MM.1S (cell line): ENCODE measurements at regions not wholly inside any gene's neighbourhood (a gene's known extent, or its start where the extent isn't known, plus 50 kb on each side); places are given as distances from the start of the nearest gene placed in this dataset.

ENCODE experiments used
- DNase-seq: peaks from one replicate; pipeline ENCODE4 v3.0.0-alpha.2; 2015
- H2AFZ ChIP-seq: fragments of 300-600 bp; sonication (generic); 2 replicates; pipeline ENCODE4 v1.6.0; 2016; ENCODE audit warnings: antibody characterized with exemption, low read length
- H3F3A ChIP-seq: fragments of 300-600 bp; sonication (generic); 2 replicates; pipeline ENCODE4 v1.6.1; 2016; ENCODE audit warnings: mild to moderate bottlenecking, antibody characterized with exemption, low read length, moderate library complexity, mixed read lengths; ENCODE audit not compliant: insufficient read depth
- H3K27ac ChIP-seq: fragments of 300-600 bp; sonication (generic); 2 replicates; pipeline ENCODE4 v1.5.1; 2016; ENCODE audit warnings: mild to moderate bottlenecking, low read length
- H3K27me3 ChIP-seq: fragments of 300-600 bp; sonication (generic); replicated peaks from 2 replicates; pipeline ENCODE4 v1.6.0; 2016; ENCODE audit warnings: low read length; ENCODE audit not compliant: insufficient read depth
- H3K36me3 ChIP-seq: fragments of 300-600 bp; sonication (generic); replicated peaks from 2 replicates; pipeline ENCODE4 v1.6.1; 2016; ENCODE audit warnings: mild to moderate bottlenecking, low read length, mixed read lengths; ENCODE audit not compliant: insufficient read depth
- H3K4me1 ChIP-seq: fragments of 300-600 bp; sonication (generic); 2 replicates; pipeline ENCODE4 v1.6.1; 2016; ENCODE audit warnings: low read length, mixed read lengths
- H3K4me2 ChIP-seq: fragments of 300-600 bp; sonication (generic); 2 replicates; pipeline ENCODE4 v1.6.0; 2016; ENCODE audit warnings: low read depth, low read length
- H3K4me3 ChIP-seq: fragments of 300-600 bp; sonication (generic); 2 replicates; pipeline ENCODE4 v1.5.1; 2016; ENCODE audit warnings: low read length, mixed read lengths
- H3K79me2 ChIP-seq: fragments of 300-600 bp; sonication (generic); 2 replicates; pipeline ENCODE4 v1.6.1; 2016; ENCODE audit warnings: mixed run types, low read length, mixed read lengths
- H3K9ac ChIP-seq: fragments of 300-600 bp; sonication (generic); 2 replicates; pipeline ENCODE4 v1.6.1; 2016; ENCODE audit warnings: low read length, mixed read lengths
- H3K9me2 ChIP-seq: fragments of 300-600 bp; sonication (generic); replicated peaks from 2 replicates; pipeline ENCODE4 v1.6.1; 2016; ENCODE audit warnings: mild to moderate bottlenecking, low read length, mixed read lengths; ENCODE audit not compliant: insufficient read depth
- H3K9me3 ChIP-seq: fragments of 300-600 bp; sonication (generic); replicated peaks from 2 replicates; pipeline ENCODE4 v1.6.1; 2016; ENCODE audit warnings: mild to moderate bottlenecking, low read length, mixed read lengths; ENCODE audit not compliant: insufficient read depth
- H4K20me1 ChIP-seq: fragments of 300-600 bp; sonication (generic); 2 replicates; pipeline ENCODE4 v1.6.1; 2016; ENCODE audit warnings: mild to moderate bottlenecking, low read length, moderate library complexity, mixed read lengths; ENCODE audit not compliant: insufficient read depth
- EZH2 ChIP-seq: fragments of 300-600 bp; sonication (generic); optimal IDR thresholded peaks from 2 replicates; pipeline ENCODE3; 2017; ENCODE audit warnings: low read depth, mild to moderate bottlenecking, antibody characterized with exemption, low read length, mixed read lengths
- EZH2phosphoT487 ChIP-seq: fragments of 300-600 bp; sonication (generic); IDR thresholded peaks from 2 replicates; pipeline ENCODE4 v1.6.1; 2018; ENCODE audit warnings: antibody characterized with exemption, low read length
- TF ChIP-seq, protein P1 (sequence below): fragments of 300-600 bp; sonication (generic); IDR thresholded peaks from 2 replicates; pipeline ENCODE4 v1.5.1; 2016; ENCODE audit warnings: antibody characterized with exemption, low read length, mixed read lengths

DNA sequence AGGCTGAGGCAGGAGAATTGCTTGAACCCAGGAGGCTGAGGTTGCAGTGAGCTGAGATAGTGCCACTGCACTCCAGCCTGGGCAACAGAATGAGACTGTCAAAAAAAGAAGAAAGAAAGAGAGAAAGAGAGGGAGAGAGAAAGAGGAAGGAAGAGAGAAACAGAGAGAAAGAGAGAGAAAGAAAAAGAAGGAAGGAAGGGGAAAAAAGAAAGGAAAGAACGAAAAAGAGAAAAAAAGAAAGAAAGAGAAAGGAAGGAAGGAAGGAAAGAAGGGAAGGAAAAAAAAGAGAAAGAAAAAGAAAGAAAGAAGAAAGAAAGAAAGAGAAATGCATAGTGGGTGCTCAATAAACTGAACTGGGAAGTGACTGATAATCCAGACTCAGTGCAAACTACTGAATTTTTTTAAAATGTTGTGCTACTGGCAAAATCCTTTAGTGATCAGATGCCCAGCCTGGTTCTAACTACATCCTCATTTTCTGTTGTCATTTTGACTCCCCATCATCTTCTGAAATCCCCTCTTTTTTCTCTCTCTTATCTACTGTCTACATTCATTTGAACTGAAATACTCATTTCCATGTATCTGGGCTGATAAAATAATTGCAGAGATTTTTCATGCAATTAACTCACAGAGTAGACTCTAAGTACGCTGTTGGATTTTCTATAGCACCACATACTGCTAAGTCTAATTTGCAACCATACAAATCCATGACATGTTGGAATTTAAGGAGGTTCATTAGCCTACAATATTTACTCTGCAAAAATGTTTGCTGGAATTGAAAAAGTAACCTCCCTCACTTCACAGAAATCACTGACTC is 85.3 kb upstream of the HIVEP1 start:
- H3K9me2 ChIP-seq: no peaks in the 10 kb centered on the region
- no peak for DNase-seq
- no peak overlapping the region for H3K27ac ChIP-seq
- H3K79me2 ChIP-seq: no peaks in the 10 kb centered on the region
- no peaks in the 10 kb centered on the region for H3K4me1 ChIP-seq
- H3K4me3 ChIP-seq: no peak overlapping the region
- H3K4me2 ChIP-seq: no peak overlapping the region
- no peaks in the 10 kb centered on the region for H3F3A ChIP-seq
- H2AFZ ChIP-seq: no peak overlapping the region
- no peaks in the 10 kb centered on the region for H3K36me3 ChIP-seq
- TF ChIP-seq EZH2phosphoT487: no peak
- TF ChIP-seq, protein P1, sequence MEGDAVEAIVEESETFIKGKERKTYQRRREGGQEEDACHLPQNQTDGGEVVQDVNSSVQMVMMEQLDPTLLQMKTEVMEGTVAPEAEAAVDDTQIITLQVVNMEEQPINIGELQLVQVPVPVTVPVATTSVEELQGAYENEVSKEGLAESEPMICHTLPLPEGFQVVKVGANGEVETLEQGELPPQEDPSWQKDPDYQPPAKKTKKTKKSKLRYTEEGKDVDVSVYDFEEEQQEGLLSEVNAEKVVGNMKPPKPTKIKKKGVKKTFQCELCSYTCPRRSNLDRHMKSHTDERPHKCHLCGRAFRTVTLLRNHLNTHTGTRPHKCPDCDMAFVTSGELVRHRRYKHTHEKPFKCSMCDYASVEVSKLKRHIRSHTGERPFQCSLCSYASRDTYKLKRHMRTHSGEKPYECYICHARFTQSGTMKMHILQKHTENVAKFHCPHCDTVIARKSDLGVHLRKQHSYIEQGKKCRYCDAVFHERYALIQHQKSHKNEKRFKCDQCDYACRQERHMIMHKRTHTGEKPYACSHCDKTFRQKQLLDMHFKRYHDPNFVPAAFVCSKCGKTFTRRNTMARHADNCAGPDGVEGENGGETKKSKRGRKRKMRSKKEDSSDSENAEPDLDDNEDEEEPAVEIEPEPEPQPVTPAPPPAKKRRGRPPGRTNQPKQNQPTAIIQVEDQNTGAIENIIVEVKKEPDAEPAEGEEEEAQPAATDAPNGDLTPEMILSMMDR: no peak
- no peak for TF ChIP-seq EZH2
- H3K27me3 ChIP-seq: no peaks in the 10 kb centered on the region
- H3K9ac ChIP-seq: no peak overlapping the region
- H4K20me1 ChIP-seq: no peaks in the 10 kb centered on the region
- no peaks in the 10 kb centered on the region for H3K9me3 ChIP-seq

DNA sequence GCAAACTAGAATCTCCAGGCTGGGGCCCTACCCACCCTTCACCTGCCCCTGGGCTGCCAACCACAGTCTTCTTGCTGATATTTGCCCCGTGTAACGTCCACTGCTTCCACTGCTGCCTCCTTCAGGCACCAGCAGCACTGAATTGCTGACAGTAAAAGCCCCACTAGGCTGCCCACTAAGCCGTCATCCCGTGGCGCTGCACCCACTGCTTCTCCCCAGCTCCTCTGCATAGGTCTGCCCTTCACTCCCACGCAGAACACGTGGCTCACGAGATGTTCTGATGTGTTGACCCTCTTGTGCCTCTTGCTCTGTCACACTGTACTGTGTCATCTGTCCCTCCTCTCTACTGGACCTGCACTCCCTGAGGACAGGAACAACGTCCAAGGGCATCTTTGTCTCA is 86.3 kb upstream of the HIVEP1 start:
- no peaks in the 10 kb centered on the region for H3K9me2 ChIP-seq
- H3K79me2 ChIP-seq: no peaks in the 10 kb centered on the region
- no peak overlapping the region for H3K4me2 ChIP-seq
- no peak overlapping the region for H3K27ac ChIP-seq
- H3K9ac ChIP-seq: no peak overlapping the region
- TF ChIP-seq, protein P1: no peak
- no peak for TF ChIP-seq EZH2phosphoT487
- no peak for TF ChIP-seq EZH2
- no peaks in the 10 kb centered on the region for H3K4me1 ChIP-seq
- H3K4me3 ChIP-seq: no peak overlapping the region
- no peaks in the 10 kb centered on the region for H3K36me3 ChIP-seq
- H3K27me3 ChIP-seq: no peaks in the 10 kb centered on the region
- no peaks in the 10 kb centered on the region for H3K9me3 ChIP-seq
- no peak for DNase-seq
- no peak overlapping the region for H2AFZ ChIP-seq
- H3F3A ChIP-seq: no peaks in the 10 kb centered on the region
- no peaks in the 10 kb centered on the region for H4K20me1 ChIP-seq

DNA sequence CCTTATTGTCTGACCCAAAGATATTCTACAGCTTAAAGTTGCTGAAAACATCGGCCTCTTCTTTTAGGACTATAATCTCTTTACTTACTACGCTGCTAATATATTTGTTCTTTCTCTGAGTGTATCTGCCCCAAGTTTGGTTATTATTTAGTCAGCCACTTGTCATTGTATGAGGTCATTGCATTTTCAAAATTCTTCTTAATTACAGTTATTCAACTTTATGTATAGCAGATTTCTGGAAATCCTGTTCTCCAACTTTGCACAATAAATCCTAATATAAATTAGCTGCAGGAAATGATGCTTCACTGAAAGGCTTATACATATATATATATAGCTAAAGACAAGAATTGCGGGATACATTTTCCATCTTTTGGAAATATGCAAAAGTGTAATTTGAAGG is 88.5 kb upstream of the HIVEP1 start:
- no peak overlapping the region for H2AFZ ChIP-seq

More for the DNA sequence above, 88.5 kb upstream of the HIVEP1 start:
- Histone ChIP-seq H3K4me1 (no peaks in the 10 kb centered on the region), H4K20me1 (no peaks in the 10 kb centered on the region), H3K36me3 (no peaks in the 10 kb centered on the region), H3K27ac (no peak overlapping the region), H3K4me2 (no peak overlapping the region), H3K9me3 (no peaks in the 10 kb centered on the region), H3K79me2 (no peaks in the 10 kb centered on the region), H3K27me3 (no peaks in the 10 kb centered on the region), H3K9ac (no peak overlapping the region), H3K9me2 (no peaks in the 10 kb centered on the region), H3F3A (no peaks in the 10 kb centered on the region), H3K4me3 (no peak overlapping the region)
- no peak for TF ChIP-seq EZH2phosphoT487
- TF ChIP-seq EZH2: no peak
- TF ChIP-seq, protein P1: no peak
- no peak for DNase-seq
